Keratinocyte (primary cell): ENCODE measurements at regions not wholly inside any gene's neighbourhood (a gene's known extent, or its start where the extent isn't known, plus 50 kb on each side); places are given as distances from the start of the nearest gene placed in this dataset.

Experiments used
- CTCF ChIP-seq, 3 experiments: IDR thresholded peaks in 1 of 3; conservative IDR thresholded peaks in 1 of 3; optimal IDR thresholded peaks in 1 of 3; 2 replicates in 2 of 3; 3 replicates in 1 of 3; pipeline versions ENCODE3 to v1.5.1; 2011; ENCODE audit warnings: low read length in 3 of 3, mild to moderate bottlenecking in 3 of 3, moderate library complexity in 2 of 3, control low read depth in 1 of 3, inconsistent platforms in 1 of 3; ENCODE audit not compliant: insufficient read depth in 2 of 3; ENCODE audit errors: extremely low read depth in 1 of 3
- EZH2 ChIP-seq: IDR thresholded peaks from one replicate; pipeline ENCODE4 v1.6.1; 2012; ENCODE audit warnings: inconsistent platforms, mild to moderate bottlenecking, low read length, moderate library complexity

DNA sequence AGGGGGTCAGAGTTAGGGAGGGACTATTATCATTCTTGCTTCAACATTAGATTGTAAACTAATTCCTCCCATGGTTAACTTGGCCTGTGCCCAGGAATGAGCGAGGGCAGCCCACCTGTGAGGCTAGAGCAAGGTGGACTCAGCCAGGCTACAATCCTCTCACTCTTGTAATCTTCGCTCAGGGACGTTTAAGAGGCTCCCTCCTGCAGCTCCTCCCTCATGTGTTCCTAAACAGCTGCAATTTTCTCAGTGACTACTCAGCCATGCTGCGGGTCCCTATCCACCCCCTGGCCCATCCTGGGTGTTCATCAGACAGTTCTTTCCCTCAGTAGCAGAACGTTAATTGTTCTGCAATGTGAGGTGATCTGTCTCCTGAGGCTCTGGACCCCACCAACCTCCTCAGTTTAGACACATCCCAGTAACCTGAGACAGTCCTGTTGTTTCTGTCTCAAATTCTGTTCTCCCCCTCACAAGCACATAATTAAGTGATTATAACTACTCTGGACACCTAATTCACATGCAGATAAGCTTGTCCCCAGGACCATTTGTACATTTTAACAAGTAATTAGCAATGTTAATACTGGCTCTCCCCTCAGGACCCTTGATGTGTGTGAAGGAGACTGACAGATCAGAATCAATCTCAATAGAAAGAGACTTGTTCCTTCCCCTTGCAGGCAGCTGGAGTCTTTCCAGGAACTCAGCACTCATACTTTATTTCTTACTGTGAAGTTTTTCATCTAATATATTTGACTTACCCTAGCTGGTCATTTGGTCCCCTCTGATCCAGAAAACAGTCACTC lies 337.2 kb upstream of the B3GAT1 start:
- TF ChIP-seq CTCF (optimal IDR thresholded peaks at IDR 0.05 in 1 of 3, IDR thresholded peaks at IDR 0.05 in 1 of 3, conservative IDR thresholded peaks at IDR 0.05 in 1 of 3; ENCODE audit: extremely low read depth in 1 of 3, insufficient read depth in 2 of 3, low read length in 3 of 3), result no peak
- TF ChIP-seq EZH2, result no peak
